ENCODE measurements at regions not wholly inside any gene's neighbourhood (a gene's known extent, or its start where the extent isn't known, plus 50 kb on each side); places are given as distances from the start of the nearest gene placed in this dataset.
"Not testable (repeated sequence)": the region's sequence is repeated elsewhere in the genome, so short reads cannot be mapped to it uniquely, and the experiment has no call there.

GRCh38 chrY:7806592-7807515, 895.3 kb upstream of the AMELY start:
- peak; percentile 56 for DNase-seq (ENCODE audit: low read depth)

- no peak for DNase-seq (ENCODE audit: low read depth)
Measured at GRCh38 chrY:7805624-7806023, 894.1 kb upstream of the AMELY start.

GRCh38 chrY:7803737-7804136, 892.2 kb upstream of the AMELY start:
- no peak for DNase-seq (ENCODE audit: low read depth)

GRCh38 chrY:7796128-7796527, 884.6 kb upstream of the AMELY start:
- no peak for DNase-seq (ENCODE audit: low read depth)

- peak; percentile 16 for DNase-seq (ENCODE audit: low read depth)
Measured at GRCh38 chrY:7794441-7794840, 882.9 kb upstream of the AMELY start.

- DNase-seq (ENCODE audit: low read depth): no peak
Measured at GRCh38 chrY:7793989-7794388, 882.4 kb upstream of the AMELY start.

GRCh38 chrY:7792431-7792830, 880.9 kb upstream of the AMELY start:
- no peak for DNase-seq (ENCODE audit: low read depth)

- no peak for DNase-seq (ENCODE audit: low read depth)
Measured at GRCh38 chrY:7781501-7781900, 869.9 kb upstream of the AMELY start.

- not testable (repeated sequence) for DNase-seq (ENCODE audit: low read depth)
Measured at GRCh38 chrY:7775436-7775835, 863.9 kb upstream of the AMELY start.

- no peak for DNase-seq (ENCODE audit: low read depth)
Measured at GRCh38 chrY:7771771-7772170, 860.2 kb upstream of the AMELY start.

- DNase-seq (ENCODE audit: low read depth): no peak
Measured at GRCh38 chrY:7769790-7770375, 858.3 kb upstream of the AMELY start.

- DNase-seq (ENCODE audit: low read depth): no peak
Measured at GRCh38 chrY:7768901-7769300, 857.3 kb upstream of the AMELY start.

GRCh38 chrY:7753711-7754110, 842.2 kb upstream of the AMELY start:
- no peak for DNase-seq (ENCODE audit: low read depth)

GRCh38 chrY:7746781-7747180, 835.2 kb upstream of the AMELY start:
- DNase-seq (ENCODE audit: low read depth): no peak

GRCh38 chrY:7745581-7745901, 834.0 kb upstream of the AMELY start:
- DNase-seq (ENCODE audit: low read depth): no peak

GRCh38 chrY:7744691-7745580, 833.4 kb upstream of the AMELY start:
- peak; percentile 27 for DNase-seq (ENCODE audit: low read depth)

- no peak for DNase-seq (ENCODE audit: low read depth)
Measured at GRCh38 chrY:7736847-7737365, 825.4 kb upstream of the AMELY start.

- no peak for DNase-seq (ENCODE audit: low read depth)
Measured at GRCh38 chrY:7731651-7732050, 820.1 kb upstream of the AMELY start.

GRCh38 chrY:7730664-7731063, 819.1 kb upstream of the AMELY start:
- no peak for DNase-seq (ENCODE audit: low read depth)

GRCh38 chrY:7730071-7730470, 818.5 kb upstream of the AMELY start:
- DNase-seq (ENCODE audit: low read depth): peak; percentile 26

GRCh38 chrY:7729318-7730011, 817.9 kb upstream of the AMELY start:
- DNase-seq (ENCODE audit: low read depth): peak; percentile 87

- no peak for DNase-seq (ENCODE audit: low read depth)
Measured at GRCh38 chrY:7728935-7729317, 817.4 kb upstream of the AMELY start.

All from fibroblast of gingiva (primary cell).